ENCODE measurements at regions not wholly inside any gene's neighbourhood (a gene's known extent, or its start where the extent isn't known, plus 50 kb on each side); places are given as distances from the start of the nearest gene placed in this dataset.

DNA sequence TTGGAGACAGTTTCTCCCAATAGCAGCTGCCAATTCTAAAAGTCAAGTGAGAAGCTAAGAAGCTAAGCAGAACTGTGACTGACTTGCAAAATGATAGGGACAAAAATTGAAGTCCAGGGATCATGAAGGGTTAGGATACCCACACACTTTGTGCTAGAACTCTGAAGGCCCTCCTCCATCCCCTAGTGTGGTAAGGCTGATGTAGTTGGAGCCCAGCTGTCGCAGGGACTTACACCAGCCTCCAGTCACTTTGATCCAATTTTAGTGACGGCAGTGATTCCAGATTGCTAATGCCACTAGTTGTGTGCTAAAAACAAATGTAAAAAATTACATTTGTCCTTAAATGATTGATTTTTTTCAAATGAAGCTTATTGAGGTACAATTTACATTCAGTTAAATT is 742.7 kb upstream of the ZNF608 start:
- TF ChIP-seq, protein P1, sequence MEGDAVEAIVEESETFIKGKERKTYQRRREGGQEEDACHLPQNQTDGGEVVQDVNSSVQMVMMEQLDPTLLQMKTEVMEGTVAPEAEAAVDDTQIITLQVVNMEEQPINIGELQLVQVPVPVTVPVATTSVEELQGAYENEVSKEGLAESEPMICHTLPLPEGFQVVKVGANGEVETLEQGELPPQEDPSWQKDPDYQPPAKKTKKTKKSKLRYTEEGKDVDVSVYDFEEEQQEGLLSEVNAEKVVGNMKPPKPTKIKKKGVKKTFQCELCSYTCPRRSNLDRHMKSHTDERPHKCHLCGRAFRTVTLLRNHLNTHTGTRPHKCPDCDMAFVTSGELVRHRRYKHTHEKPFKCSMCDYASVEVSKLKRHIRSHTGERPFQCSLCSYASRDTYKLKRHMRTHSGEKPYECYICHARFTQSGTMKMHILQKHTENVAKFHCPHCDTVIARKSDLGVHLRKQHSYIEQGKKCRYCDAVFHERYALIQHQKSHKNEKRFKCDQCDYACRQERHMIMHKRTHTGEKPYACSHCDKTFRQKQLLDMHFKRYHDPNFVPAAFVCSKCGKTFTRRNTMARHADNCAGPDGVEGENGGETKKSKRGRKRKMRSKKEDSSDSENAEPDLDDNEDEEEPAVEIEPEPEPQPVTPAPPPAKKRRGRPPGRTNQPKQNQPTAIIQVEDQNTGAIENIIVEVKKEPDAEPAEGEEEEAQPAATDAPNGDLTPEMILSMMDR (IDR thresholded peaks at IDR 0.05; ENCODE audit: borderline replicate concordance, control extremely low read depth, extremely low read depth, insufficient read depth, missing control alignments): no peak
- in situ Hi-C loops (cut with MboI; ENCODE audit: low sequenced_read_pairs, unreplicated experiment): no loop called here
- DNase-seq (ENCODE audit: low spot score): no peak

DNA sequence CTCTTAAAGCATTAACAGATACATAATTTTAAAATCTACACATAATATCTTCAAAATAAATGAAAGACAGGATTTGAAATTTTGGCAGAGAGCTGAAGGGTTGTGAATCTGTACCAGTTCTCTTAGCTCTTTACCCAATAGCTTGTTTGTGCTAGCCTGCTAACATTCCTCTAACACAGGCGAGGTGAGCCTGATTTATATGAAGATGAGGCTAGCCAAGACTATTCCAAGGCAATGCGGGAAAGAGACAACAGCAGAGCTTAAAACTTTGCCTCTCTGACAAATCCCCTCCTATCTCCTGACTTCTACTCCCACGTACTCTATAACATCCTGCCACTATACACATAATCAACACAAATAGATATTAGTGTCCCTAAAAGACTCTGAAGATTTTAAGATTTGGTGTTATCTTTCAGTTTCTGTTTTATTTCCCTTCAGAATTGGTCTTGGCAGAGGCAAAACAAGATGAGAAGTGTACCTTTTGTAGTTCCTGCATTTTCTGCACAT is 745.6 kb upstream of the ZNF608 start:
- TF ChIP-seq, protein P1 (IDR thresholded peaks at IDR 0.05; ENCODE audit: borderline replicate concordance, control extremely low read depth, extremely low read depth, insufficient read depth, missing control alignments): no peak
- DNase-seq (ENCODE audit: low spot score): no peak
- in situ Hi-C loops (cut with MboI; ENCODE audit: low sequenced_read_pairs, unreplicated experiment): no loop called here

DNA sequence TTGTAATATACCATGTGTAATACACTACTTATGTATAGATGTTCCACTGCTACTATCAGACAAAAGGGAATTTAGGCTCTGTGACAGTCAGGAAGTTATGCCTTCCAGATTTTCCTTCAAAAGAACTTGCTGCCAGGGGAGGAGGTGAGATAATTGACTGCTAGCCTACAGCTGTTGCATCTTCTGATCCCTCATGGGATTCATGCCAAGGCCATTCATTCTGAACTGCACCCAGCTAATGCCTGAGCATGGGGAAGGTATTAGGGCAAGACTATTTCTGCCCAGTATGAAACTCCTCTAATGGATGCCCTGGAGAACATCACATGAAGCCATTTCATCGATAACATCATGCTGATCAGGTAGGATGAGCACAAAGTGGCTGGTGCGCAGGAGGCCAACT is 746.5 kb upstream of the ZNF608 start:
- DNase-seq (ENCODE audit: low spot score): no peak
- in situ Hi-C loops (cut with MboI; ENCODE audit: low sequenced_read_pairs, unreplicated experiment): no loop called here

DNA sequence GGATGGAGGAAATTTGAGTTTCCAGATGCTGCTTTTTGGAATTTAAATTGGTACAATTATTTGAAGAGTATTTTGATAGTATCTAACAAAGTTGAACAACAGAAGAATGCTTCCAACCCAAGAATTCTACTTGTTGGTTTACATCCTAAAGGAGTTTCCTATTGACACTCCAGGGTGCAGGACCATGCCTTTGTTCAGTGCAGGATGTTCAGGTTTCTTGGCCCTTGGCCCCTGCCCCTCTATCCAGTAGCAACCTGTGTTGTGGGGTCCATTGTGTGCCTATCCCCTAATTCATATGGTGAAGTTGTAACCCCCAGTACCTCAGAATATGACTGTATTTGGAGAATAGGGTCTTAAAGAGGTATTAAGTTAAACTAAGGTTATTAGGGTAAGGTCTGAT is 750.0 kb upstream of the ZNF608 start:
- DNase-seq (ENCODE audit: low spot score): no peak
- TF ChIP-seq, protein P1 (IDR thresholded peaks at IDR 0.05; ENCODE audit: borderline replicate concordance, control extremely low read depth, extremely low read depth, insufficient read depth, missing control alignments): no peak
- in situ Hi-C loops (cut with MboI; ENCODE audit: low sequenced_read_pairs, unreplicated experiment): no loop called here

More for the DNA sequence above, 746.5 kb upstream of the ZNF608 start:
- TF ChIP-seq, protein P1 (IDR thresholded peaks at IDR 0.05; ENCODE audit: borderline replicate concordance, control extremely low read depth, extremely low read depth, insufficient read depth, missing control alignments): no peak

DNA sequence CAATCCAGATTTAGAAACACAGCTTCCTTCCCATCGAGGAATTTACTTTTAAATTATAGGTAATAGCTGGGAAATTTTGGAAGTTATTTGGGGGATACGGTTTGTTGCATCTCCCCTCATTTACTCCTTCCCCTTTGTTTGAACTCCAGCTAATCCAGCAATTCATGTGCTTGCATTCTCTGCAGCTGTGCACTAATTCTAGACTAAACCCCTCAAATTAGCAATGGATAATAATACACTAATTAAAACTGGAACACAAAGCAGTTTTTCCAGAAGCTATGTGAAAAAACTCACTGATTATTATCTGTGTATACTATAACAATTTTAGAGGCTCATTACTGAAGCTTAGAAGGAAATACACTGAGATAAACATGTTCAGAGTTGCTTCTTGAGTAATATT is 751.2 kb upstream of the ZNF608 start:
- in situ Hi-C loops (cut with MboI; ENCODE audit: low sequenced_read_pairs, unreplicated experiment): no loop called here
- TF ChIP-seq, protein P1 (IDR thresholded peaks at IDR 0.05; ENCODE audit: borderline replicate concordance, control extremely low read depth, extremely low read depth, insufficient read depth, missing control alignments): no peak
- DNase-seq (ENCODE audit: low spot score): no peak

DNA sequence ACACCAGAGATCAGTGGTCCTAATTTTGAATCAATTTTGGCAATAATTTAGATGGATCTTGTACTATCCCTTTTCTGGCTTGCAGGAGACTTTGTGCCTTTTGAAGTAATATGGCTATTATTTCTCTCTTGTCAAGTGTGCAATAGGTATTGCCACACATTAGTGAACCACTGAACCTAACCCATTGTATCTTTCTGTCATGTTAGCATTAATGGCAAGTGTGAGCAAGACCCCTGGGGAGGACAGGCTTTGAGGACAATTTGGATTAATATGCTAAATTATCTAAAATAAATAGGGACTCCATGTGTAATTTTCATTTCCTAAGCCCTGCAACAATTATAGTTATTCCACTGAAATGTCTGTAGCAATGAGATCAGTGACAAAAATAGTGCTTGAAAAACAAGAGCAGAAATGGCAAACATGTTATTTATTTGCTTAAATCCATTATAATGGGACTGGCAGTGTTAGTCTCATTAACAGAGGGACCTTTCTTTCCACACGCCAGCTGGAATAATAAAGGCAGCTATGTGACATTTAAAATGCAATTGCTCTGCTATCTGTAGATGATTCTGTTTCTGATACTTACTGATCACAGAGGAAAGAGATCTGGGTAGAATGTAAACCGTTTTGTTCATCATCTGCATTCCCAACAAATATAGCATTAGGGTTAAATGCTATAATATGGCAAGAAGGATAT is 753.3 kb upstream of the ZNF608 start:
- no peak for DNase-seq (ENCODE audit: low spot score)
- in situ Hi-C loops (cut with MboI; ENCODE audit: low sequenced_read_pairs, unreplicated experiment): no loop called here
- TF ChIP-seq, protein P1 (IDR thresholded peaks at IDR 0.05; ENCODE audit: borderline replicate concordance, control extremely low read depth, extremely low read depth, insufficient read depth, missing control alignments): no peak

Measured in GM13976 (cell line).